Immature natural killer cell (primary cell): ENCODE measurements at regions not wholly inside any gene's neighbourhood (a gene's known extent, or its start where the extent isn't known, plus 50 kb on each side); places are given as distances from the start of the nearest gene placed in this dataset.

Source experiments
- DNase-seq, 3 donors: peaks; one replicate each; pipeline ENCODE4 v3.0.0; 2022; ENCODE audit warnings: mixed read lengths in 1 of 3
- H3K27ac Mint-ChIP-seq, 6 donors: one replicate each; pipeline ENCODE4 v1.8.0; 2020; ENCODE audit warnings: mixed read lengths in 6 of 6, mild to moderate bottlenecking in 5 of 6, inconsistent platforms in 4 of 6, moderate library complexity in 3 of 6
- H3K27me3 Mint-ChIP-seq, 3 donors: one replicate each; pipeline ENCODE4 v1.8.0; 2020 to 2021; ENCODE audit warnings: low read depth in 3 of 3, mild to moderate bottlenecking in 3 of 3, mixed read lengths in 3 of 3, moderate library complexity in 3 of 3, inconsistent platforms in 1 of 3
- H3K36me3 Mint-ChIP-seq, 3 donors: one replicate each; pipeline ENCODE4 v1.8.0; 2020; ENCODE audit warnings: mixed read lengths in 3 of 3, inconsistent platforms in 2 of 3, mild to moderate bottlenecking in 2 of 3
- H3K4me1 Mint-ChIP-seq, 2 donors: one replicate each; pipeline ENCODE4 v1.8.0; 2020; ENCODE audit warnings: inconsistent platforms in 2 of 2, mild to moderate bottlenecking in 2 of 2, mixed read lengths in 2 of 2, moderate library complexity in 1 of 2
- H3K4me3 Mint-ChIP-seq, 5 donors: one replicate each; pipeline ENCODE4 v1.8.0; 2020; ENCODE audit warnings: mild to moderate bottlenecking in 5 of 5, mixed read lengths in 5 of 5, inconsistent platforms in 3 of 5, moderate library complexity in 3 of 5
- H3K9me3 Mint-ChIP-seq, 6 donors: one replicate each; pipeline ENCODE4 v1.8.0; 2020; ENCODE audit warnings: mild to moderate bottlenecking in 6 of 6, mixed read lengths in 6 of 6, inconsistent platforms in 4 of 6, moderate library complexity in 3 of 6

DNA sequence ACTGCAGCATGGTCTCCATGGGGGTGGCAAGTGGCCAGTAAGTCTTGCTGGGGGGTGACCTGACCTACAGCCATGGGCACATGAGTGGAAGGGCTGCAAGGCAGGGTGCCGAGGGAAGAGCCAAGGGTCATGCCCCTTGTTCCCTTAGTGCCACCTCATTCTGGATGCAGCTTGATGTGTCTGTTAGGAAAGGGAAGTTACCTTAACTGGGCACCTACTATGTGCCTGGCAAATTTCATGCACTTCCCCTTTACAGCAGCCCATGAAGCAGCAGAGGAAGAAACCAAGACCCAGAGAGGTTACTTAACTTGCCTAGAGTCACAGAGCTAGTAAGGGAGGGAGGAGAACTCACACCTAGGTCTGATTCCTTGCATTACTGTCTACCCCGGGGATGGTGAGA, 174.0 kb downstream of the MRPL14 start:
- H3K4me3 Mint-ChIP-seq, result no peak overlapping the region
- peaks cover 0 to 12% (median 7%) of the 10 kb centered on the region in 3 donors for H3K27me3 Mint-ChIP-seq
- peaks cover 0 to 5% (median 0%) of the 10 kb centered on the region in 6 donors for H3K9me3 Mint-ChIP-seq
- no peak overlapping the region for H3K27ac Mint-ChIP-seq
- peaks cover 0 to 5% (median 0%) of the 10 kb centered on the region in 3 donors for H3K36me3 Mint-ChIP-seq
- DNase-seq, result no peak
- H3K4me1 Mint-ChIP-seq, result no peaks in the 10 kb centered on the region

DNA sequence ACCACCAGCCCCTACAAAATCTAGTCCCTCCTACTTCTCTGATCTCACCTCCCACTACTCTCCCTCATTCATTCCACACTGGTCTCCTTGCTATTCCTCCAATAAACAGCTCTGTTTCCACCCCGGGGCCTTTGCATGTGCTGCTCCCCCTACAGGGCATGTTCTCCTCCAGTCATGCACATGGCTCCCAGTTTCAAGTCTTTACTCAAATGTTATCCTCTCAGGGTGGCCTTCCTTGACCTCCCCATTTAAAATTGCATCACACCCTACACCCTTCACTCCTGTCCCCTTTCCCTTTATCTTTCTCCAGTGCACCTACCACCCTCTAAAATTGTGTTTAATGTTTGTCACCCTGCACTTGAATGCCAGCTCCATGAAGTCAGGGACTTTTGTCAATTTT, 174.5 kb downstream of the MRPL14 start:
- Mint-ChIP-seq H3K4me1 (no peaks in the 10 kb centered on the region), H3K27me3 (peaks cover 0 to 12% (median 7%) of the 10 kb centered on the region in 3 donors), H3K36me3 (peaks cover 0 to 5% (median 0%) of the 10 kb centered on the region in 3 donors), H3K9me3 (peaks cover 0 to 5% (median 0%) of the 10 kb centered on the region in 6 donors), H3K4me3 (no peak overlapping the region), H3K27ac (no peak overlapping the region)
- DNase-seq, result no peak

DNA sequence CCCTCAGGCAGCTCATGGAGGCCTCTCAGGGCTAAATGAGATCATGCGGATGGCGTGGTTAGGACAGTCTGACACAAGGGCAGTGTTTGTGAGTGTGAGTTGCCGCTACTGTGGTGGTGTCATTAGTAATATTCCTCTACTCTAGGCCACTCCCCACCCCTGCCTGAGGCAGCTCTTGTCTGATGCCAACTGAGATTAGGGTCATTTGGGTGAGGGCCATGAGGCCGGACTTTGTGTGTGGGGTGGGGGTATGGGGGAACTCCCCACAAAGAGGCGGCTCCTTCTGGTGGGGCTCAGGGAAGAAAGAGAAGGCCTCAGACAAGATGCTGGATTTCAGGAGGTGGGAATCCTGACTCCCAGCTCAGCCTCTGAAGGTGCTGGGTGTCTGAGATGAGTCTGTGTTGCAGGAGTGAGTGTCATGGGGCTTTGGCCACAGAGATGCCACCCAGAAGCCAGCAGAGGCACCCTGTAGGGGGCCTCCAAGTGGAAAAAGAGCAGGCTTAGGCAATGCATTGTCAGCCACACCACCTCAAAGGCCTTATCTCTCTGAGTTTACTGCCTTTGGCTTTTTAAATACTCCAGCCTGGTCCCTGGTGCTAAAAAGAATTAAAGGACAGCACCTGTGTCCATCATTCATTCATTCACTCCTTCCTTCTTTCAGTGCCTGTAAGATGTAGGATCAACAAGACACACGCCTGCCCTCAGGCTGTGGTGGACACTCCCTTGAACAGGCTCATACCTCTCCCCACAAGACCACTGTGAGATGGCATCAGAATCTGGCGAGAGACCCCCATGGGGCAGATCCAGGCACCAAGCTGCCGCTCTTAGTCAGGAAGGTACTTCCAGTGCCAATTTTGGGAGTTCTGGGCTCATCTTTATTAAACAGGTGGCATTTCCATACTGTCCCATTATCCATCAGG, 175.2 kb downstream of the MRPL14 start:
- Mint-ChIP-seq H3K9me3 (peaks cover 0 to 5% (median 0%) of the 10 kb centered on the region in 6 donors), H3K4me1 (no peaks in the 10 kb centered on the region), H3K27me3 (peaks cover 0 to 12% (median 7%) of the 10 kb centered on the region in 3 donors), H3K27ac (no peak overlapping the region), H3K36me3 (peaks cover 0 to 5% (median 0%) of the 10 kb centered on the region in 3 donors), H3K4me3 (no peak overlapping the region)
- no peak for DNase-seq

DNA sequence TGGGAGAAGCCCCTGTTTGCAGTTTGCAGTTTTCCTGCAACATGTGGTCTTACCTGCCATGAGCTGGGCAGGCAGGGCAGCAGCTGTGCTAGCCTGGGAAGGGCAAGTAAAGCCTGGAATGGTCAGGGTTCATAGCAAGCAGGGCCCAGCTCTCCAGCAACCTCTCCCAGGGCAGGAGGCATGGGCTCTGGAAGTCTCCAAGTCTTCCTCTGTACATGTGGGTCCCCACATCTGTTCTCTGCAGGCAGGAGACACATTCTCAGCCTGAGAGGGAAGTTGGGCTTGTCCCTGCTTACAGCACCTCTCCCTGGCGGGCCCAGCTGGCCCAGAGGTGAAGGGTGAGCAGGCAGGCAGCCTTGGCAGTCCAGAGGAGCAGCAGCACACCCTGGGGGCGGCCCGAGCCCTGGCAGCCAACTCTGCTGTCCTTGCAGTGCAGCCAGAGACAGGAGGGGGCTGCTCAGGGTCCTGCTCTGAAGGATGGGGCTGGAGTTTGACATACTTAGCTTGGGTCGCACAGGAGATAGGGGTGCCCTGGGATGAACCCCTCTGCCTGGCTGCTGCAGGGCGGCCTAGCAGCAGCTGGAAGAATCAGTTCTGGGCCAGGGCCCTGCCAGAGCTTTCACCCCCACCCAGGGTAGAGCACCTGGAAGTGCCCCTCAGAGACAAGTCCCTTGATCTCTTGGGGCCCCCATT, 176.0 kb downstream of the MRPL14 start:
- peak; percentile 7 to 33 (median 13) for DNase-seq
- Mint-ChIP-seq H3K27ac (no peak overlapping the region), H3K4me3 (no peak overlapping the region), H3K9me3 (peaks cover 0 to 6% (median under 1%) of the 10 kb centered on the region in 6 donors), H3K36me3 (peaks cover 0 to 2% (median 0%) of the 10 kb centered on the region in 3 donors), H3K27me3 (peaks cover 0 to 11% (median 4%) of the 10 kb centered on the region in 3 donors), H3K4me1 (no peaks in the 10 kb centered on the region)

DNA sequence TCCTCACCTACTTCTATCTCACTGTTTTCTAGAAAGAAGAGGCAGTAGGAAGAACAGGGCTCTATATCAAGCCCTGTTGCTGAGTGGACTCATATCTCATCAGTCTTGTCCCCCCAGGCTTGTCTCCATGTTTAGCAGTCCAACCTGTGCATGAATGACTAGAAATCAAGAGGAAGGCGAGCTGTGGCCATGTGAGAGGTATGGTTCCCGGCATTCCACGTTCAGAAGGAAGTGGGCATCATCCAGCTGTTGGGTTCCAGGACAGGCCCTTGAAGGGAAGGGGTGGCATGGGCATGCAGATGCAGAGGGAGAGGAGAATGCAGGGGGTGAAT, 176.6 kb downstream of the MRPL14 start:
- H3K4me1 Mint-ChIP-seq, result no peaks in the 10 kb centered on the region
- DNase-seq, result no peak
- peaks cover 0 to 13% (median 4%) of the 10 kb centered on the region in 3 donors for H3K27me3 Mint-ChIP-seq
- no peak overlapping the region for H3K27ac Mint-ChIP-seq
- H3K36me3 Mint-ChIP-seq, result no peaks in the 10 kb centered on the region
- H3K9me3 Mint-ChIP-seq, result peaks cover 0 to 9% (median 6%) of the 10 kb centered on the region in 6 donors
- no peak overlapping the region for H3K4me3 Mint-ChIP-seq

DNA sequence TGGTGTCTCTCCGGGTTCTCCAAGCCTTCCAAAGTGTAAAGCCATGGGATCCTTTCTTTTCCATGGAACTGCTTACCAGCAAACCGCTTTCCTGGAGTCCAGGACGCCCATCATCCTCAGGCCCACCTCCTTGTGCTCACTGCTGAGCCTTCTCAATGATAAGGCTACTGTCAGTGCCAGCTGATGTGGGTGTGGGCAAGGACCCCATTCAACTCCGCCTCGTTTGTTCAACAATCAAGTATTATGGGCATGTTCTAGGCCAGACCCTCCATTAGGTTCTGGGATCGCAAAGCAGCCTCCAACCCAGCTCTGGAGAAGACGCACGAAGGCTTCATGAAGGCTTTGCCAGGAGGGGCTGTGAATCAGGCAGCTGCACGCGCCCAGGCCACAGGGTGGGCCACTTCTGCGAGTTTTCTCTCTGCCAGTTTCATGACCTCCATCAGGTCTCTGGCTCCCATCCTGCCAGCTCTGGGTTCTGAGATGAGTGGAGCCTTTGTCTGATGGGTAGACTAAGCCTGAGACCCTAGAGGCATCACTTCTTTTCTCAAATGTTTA, 177.1 kb downstream of the MRPL14 start:
- peaks cover 4 to 13% (median 9%) of the 10 kb centered on the region in 6 donors for H3K9me3 Mint-ChIP-seq
- H3K27me3 Mint-ChIP-seq, result peaks cover 0 to 14% (median 3%) of the 10 kb centered on the region in 3 donors
- no peaks in the 10 kb centered on the region for H3K4me1 Mint-ChIP-seq
- H3K36me3 Mint-ChIP-seq, result peaks cover 0 to 3% (median 0%) of the 10 kb centered on the region in 3 donors
- no peak for DNase-seq
- no peak overlapping the region for H3K27ac Mint-ChIP-seq
- H3K4me3 Mint-ChIP-seq, result no peak overlapping the region

DNA sequence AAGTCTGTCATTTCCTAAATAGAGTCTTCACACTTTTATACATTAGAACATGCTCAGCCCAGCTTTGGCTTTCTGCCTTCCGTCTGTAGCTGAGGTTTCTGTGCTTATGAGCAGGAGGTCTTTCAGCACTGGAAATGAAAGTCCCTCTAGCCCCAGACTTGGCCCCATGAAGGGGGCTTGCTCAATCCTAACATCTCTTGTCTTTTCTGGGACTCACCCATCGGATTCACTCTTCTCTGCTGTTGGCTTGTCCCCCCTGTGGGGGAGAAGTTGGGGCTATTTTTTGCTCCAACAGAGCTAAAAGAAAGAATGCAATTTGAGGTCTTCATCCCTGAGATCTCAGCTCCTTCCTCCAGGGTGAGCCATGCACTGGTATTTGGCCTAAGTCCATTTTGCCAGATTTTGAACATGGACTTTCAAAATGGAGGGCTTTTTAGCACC, 177.7 kb downstream of the MRPL14 start:
- no peak for DNase-seq
- Mint-ChIP-seq H3K4me3 (no peak overlapping the region), H3K36me3 (peaks cover under 1 to 4% (median 3%) of the 10 kb centered on the region in 3 donors), H3K4me1 (no peaks in the 10 kb centered on the region), H3K27ac (no peak overlapping the region), H3K9me3 (peaks cover 8 to 19% (median 13%) of the 10 kb centered on the region in 6 donors), H3K27me3 (peaks cover 0 to 14% (median 0%) of the 10 kb centered on the region in 3 donors)

DNA sequence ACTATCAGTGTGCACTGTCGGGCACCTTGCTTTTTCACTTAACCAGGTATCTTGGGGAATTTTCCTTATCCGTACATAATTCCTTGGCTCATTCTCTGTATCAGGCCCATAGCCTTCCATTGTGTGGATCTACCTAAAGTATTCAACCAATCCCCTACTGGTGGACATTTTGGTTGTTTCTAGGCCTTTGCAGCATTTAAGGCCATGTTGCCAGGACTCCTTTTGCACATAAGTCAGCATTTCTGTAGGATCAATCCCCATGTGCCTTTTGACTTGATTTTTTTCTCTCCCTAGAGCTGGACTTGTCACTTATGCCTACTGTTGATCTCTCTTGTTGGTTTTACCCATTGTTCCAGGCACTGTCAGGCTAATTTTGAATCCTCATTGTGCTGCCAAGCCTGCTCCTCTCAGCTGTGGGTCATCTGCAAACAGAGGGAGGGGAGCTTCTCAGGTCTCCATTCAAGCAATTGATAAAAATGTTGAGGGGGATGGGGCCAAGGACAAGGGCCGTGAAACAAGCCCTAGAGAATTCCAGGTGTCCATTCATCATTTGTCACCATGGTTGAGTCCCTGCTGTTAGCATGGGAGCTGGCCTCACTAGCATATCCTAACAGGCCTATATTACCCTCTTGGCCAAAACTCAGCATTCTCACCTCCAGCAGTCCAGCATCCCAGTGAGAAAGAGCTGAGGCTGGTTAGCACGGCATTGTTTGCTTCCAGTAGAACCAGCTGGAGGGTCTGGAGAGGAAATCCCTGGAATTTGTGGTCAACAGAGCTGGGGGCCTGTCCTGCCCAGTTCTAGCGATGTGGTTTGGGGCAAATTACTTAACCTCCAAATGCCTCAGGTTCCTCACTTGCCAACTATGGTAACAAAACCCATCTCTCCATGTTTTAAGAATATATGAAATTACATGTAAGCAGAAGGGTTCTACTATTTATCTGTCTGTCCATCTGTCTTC, 178.4 kb downstream of the MRPL14 start:
- H3K27me3 Mint-ChIP-seq, result peaks cover 0 to 14% (median 0%) of the 10 kb centered on the region in 3 donors
- peaks cover 3 to 8% (median 4%) of the 10 kb centered on the region in 3 donors for H3K36me3 Mint-ChIP-seq
- H3K4me1 Mint-ChIP-seq, result no peaks in the 10 kb centered on the region
- peaks cover 11 to 23% (median 18%) of the 10 kb centered on the region in 6 donors for H3K9me3 Mint-ChIP-seq
- H3K4me3 Mint-ChIP-seq, result no peak overlapping the region
- DNase-seq, result no peak
- no peak overlapping the region for H3K27ac Mint-ChIP-seq

DNA sequence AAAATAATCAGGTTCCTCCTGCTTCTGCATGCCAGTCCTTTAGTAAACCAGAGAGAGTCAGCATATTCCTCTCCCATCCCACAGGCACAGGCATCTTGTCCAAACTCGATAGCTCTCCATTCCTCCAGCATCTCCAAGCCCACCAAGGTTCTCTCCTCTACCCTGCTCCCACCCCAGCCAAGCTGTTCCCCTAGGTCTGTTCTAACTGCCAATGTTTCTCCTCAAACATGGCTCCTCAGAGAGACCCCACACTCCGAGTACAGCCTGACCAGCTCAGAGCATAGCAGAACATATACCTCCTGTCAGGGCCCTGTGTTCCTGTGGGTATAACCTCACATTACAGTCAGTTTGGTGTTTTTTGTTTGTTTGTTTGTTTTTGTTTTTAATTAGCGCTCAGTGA, 177.8 kb downstream of the VEGFA start:
- Mint-ChIP-seq H3K4me1 (no peaks in the 10 kb centered on the region), H3K27ac (no peak overlapping the region), H3K4me3 (no peak overlapping the region), H3K36me3 (peaks cover 3 to 8% (median 4%) of the 10 kb centered on the region in 3 donors), H3K27me3 (peaks cover 0 to 11% (median 0%) of the 10 kb centered on the region in 3 donors), H3K9me3 (peaks cover 11 to 23% (median 18%) of the 10 kb centered on the region in 6 donors)
- DNase-seq, result no peak

DNA sequence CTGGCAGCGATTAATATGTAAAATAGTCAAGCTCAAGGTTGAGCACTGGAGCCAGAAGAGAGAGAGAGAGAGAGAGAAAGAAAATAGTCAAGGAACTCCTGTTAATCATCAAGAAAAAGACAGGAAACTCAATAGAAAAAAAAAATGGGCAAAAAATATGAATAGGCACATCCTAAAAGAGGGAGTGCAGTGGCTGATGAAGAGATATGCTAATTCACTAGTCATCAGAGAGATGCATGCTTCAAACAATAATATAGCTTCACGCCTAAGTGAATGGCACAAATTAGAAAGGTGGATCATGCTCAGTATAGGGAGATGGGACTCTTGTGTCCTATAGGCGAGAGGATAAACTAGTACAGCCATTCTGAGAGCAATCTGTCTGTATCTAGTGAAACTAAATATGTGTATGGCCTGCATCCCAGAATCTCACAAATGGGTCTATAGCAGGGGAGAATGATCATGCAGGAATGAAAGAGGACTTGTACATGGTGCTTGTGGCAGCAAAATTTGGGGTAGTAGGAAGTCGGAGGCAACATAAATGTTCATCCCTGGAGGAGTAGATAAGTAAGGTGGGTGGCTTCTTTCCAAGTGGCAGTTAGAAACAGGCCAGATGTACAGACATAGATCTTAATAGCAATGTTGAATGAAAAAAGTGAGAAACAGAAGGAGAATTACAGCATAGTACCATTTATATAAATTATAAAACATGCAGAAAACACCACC, 176.8 kb downstream of the VEGFA start:
- Mint-ChIP-seq H3K4me3 (no peak overlapping the region), H3K4me1 (no peaks in the 10 kb centered on the region), H3K27ac (no peak overlapping the region), H3K36me3 (peaks cover 3 to 8% (median 4%) of the 10 kb centered on the region in 3 donors), H3K27me3 (peaks cover 1 to 7% (median 2%) of the 10 kb centered on the region in 3 donors), H3K9me3 (peaks cover 11 to 23% (median 18%) of the 10 kb centered on the region in 6 donors)
- no peak for DNase-seq

DNA sequence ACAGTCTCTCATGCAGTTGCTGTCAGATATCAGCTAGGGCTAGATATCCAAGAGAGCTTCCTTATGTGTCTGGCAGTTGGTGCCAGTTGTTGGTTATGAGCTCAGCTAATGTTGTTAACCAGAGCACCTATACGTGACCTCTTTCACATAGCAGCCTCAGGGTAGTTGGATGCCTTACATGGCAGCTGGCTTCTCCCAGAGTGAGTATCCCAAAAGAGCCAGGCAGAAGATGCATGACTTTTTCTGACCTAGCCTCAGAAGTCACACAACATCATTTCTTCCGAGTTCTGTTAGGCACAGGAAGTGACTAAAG, 175.7 kb downstream of the VEGFA start:
- H3K27me3 Mint-ChIP-seq, result peaks cover 1 to 7% (median 2%) of the 10 kb centered on the region in 3 donors
- H3K4me3 Mint-ChIP-seq, result no peak overlapping the region
- H3K27ac Mint-ChIP-seq, result no peak overlapping the region
- H3K4me1 Mint-ChIP-seq, result no peaks in the 10 kb centered on the region
- H3K9me3 Mint-ChIP-seq, result peaks cover 11 to 23% (median 18%) of the 10 kb centered on the region in 6 donors
- DNase-seq, result no peak
- H3K36me3 Mint-ChIP-seq, result peaks cover 3 to 8% (median 4%) of the 10 kb centered on the region in 3 donors

DNA sequence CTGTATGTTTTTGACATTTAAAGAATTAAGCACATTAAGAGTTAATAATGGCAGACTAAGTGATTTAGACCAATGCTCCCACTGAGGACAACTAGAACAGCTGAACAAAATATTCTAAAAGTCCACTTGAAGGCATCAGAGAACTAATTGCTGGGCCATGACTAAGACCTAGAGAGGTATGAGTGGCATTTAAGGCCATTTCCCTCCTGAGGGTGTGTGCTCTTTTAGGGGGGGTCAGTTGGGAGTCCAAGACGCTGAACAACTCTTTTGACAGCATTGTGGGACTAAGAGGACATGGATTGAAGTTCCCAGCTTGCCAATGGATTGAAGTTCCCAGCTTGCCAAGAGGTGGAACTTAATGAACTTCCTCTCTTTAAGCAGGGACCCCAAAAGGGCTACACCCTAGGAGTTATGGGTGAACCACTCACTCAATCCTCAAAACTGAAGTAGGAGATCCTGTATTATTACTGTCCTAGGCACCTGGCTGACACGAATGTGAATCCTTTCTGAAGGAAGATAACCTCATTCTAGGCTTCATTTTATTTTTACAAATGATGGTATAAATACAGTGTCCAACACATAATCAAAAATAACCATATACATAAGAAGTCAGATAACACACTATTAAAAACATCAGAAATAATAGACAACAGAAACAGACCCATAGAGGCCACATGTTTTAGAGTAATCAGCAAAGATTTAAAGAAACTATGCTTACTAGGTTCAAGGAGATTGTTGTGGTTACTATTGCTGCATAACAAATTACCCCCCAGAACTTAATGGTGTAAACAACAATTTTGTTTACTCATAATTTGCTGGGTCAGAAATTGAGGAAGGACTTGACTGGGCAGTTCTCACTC, 175.1 kb downstream of the VEGFA start:
- Mint-ChIP-seq H3K36me3 (peaks cover 3 to 8% (median 4%) of the 10 kb centered on the region in 3 donors), H3K27me3 (peaks cover 1 to 7% (median 2%) of the 10 kb centered on the region in 3 donors), H3K27ac (no peak overlapping the region), H3K4me1 (no peaks in the 10 kb centered on the region), H3K4me3 (no peak overlapping the region), H3K9me3 (peaks cover 11 to 23% (median 18%) of the 10 kb centered on the region in 6 donors)
- no peak for DNase-seq
